Caco-2 (cell line): ENCODE measurements at regions not wholly inside any gene's neighbourhood (a gene's known extent, or its start where the extent isn't known, plus 50 kb on each side); places are given as distances from the start of the nearest gene placed in this dataset.

ENCODE experiments used
- BruUV-seq: library from RNA; stranded (reverse); fragments of 400-500 nt; replicated peaks from 2 replicates; lab custom pipeline; 2021; lab: Mats Ljungman, UMichigan
- CTCF ChIA-PET: fragments of 300-600 bp; sonication (Branson Sonifier 250); formaldehyde crosslinking; loops from one replicate; lab custom pipeline; 2022; ENCODE audit warnings: antibody characterized with exemption; lab: Charles Lee
- POLR2A ChIA-PET: fragments of 300-600 bp; sonication (Branson Sonifier 250); formaldehyde crosslinking; loops from one replicate; lab custom pipeline; 2022; ENCODE audit warnings: antibody characterized with exemption; lab: Charles Lee
- DNase-seq, 2 experiments: peaks; one replicate each; pipeline versions ENCODE4 v3.0.0 to v3.0.0-alpha.2; 2020 to 2022
- H3K27me3 ChIP-seq: replicated peaks from 2 replicates; pipeline ENCODE4 v1.6.0; 2011; ENCODE audit warnings: low read length; ENCODE audit not compliant: control insufficient read depth, insufficient read depth
- H3K36me3 ChIP-seq: 2 replicates; pipeline ENCODE4 v1.5.1; 2011; ENCODE audit warnings: low read length; ENCODE audit not compliant: control insufficient read depth, insufficient read depth
- H3K4me1 ChIP-seq: fragments of 250-450 bp; sonication (Bioruptor Pico); 2 replicates; pipeline ENCODE4 v1.5.1; 2020; ENCODE audit warnings: mild to moderate bottlenecking
- H3K4me3 ChIP-seq: 2 replicates; pipeline ENCODE4 v1.5.1; 2011; ENCODE audit warnings: low read depth, mild to moderate bottlenecking, control low read depth, low read length
- H3K9me3 ChIP-seq: fragments of 250-450 bp; sonication (Bioruptor Pico); 2 replicates; pipeline ENCODE4 v1.5.1; 2020; ENCODE audit warnings: mild to moderate bottlenecking, moderate library complexity
- H3K27ac Mint-ChIP-seq: one replicate; pipeline ENCODE4 v1.8.0; 2022; ENCODE audit warnings: mixed read lengths; ENCODE audit not compliant: unreplicated experiment
- H3K27me3 Mint-ChIP-seq: one replicate; pipeline ENCODE4 v1.8.0; 2022; ENCODE audit warnings: mixed read lengths; ENCODE audit not compliant: insufficient read depth, unreplicated experiment
- H3K36me3 Mint-ChIP-seq: one replicate; pipeline ENCODE4 v1.8.0; 2022; ENCODE audit warnings: mild to moderate bottlenecking, mixed read lengths; ENCODE audit not compliant: insufficient read depth, unreplicated experiment
- H3K4me1 Mint-ChIP-seq: one replicate; pipeline ENCODE4 v1.8.0; 2022; ENCODE audit warnings: low read depth, mixed read lengths; ENCODE audit not compliant: unreplicated experiment
- H3K4me3 Mint-ChIP-seq: one replicate; pipeline ENCODE4 v1.8.0; 2022; ENCODE audit warnings: mild to moderate bottlenecking, moderate library complexity, mixed read lengths; ENCODE audit not compliant: unreplicated experiment
- H3K9me3 Mint-ChIP-seq: one replicate; pipeline ENCODE4 v1.8.0; 2022; ENCODE audit warnings: mixed read lengths; ENCODE audit not compliant: unreplicated experiment
- intact Hi-C: fragments of 100-400 bp; cut with micrococcal nuclease; formaldehyde crosslinking; loops from one replicate; pipeline ENCODE4 v1.10.0; 2022; ENCODE audit not compliant: unreplicated experiment
- TF ChIP-seq, protein P1 (sequence below), 2 experiments: fragments of 200-600 bp in 1 of 2; IDR thresholded peaks; 1 replicate in 1 of 2; 2 replicates in 1 of 2; pipeline versions ENCODE4 v1.5.1 to v1.8.0; 2011 to 2022; ENCODE audit warnings: antibody characterized with exemption in 1 of 2, control low read depth in 1 of 2, inconsistent platforms in 1 of 2, low read depth in 1 of 2, low read length in 1 of 2, mild to moderate bottlenecking in 1 of 2, moderate library complexity in 1 of 2; ENCODE audit not compliant: insufficient read depth in 1 of 2, severe bottlenecking in 1 of 2, unreplicated experiment in 1 of 2

DNA sequence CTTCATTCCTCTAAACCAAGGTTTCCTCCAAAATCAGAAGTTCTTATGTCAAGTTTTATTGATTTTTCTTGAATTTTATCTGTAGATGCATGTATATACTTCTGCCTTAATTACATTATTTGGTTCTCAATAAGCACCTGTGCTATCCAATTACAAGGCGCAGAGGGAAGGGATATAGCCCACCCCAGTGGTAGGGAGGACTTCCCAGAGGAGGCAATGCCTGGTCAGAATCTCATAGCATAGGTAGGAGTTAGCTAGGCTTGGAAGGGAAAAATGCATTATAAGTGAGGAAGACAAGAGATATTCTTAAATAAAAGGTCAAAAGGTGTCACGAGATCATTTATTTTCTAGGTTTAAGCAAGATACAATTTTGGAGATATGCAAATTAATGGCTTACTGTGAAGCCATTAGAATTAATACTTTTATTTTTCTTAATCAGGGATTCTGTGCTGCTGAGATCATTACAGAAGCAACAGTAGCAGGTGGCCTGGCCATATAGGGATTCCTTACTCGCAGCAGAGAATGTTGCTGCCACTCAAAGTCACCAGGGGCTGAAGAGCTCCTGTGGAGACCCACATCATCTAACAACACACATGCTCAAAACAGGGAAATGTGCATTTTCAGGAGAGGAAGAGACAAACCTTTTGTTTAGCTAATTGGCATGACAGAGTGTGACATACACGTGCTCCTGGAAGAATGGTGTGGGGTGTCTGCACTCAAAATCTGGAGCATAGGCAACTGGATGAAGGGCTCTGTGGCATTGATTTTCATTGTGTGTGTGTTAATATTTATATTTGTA, 178.3 kb downstream of the ATG4C start:
- H3K4me3 ChIP-seq: no peak overlapping the region
- no peak for DNase-seq
- Mint-ChIP-seq H3K9me3 (no peaks in the 10 kb centered on the region), H3K27ac (no peak overlapping the region), H3K36me3 (no peaks in the 10 kb centered on the region), H3K27me3 (peaks cover 11% of the 10 kb centered on the region), H3K4me1 (no peaks in the 10 kb centered on the region), H3K4me3 (no peak overlapping the region)
- H3K27me3 ChIP-seq: no peaks in the 10 kb centered on the region
- ChIA-PET CTCF (no interaction called here), POLR2A (no interaction called here)
- H3K36me3 ChIP-seq: no peaks in the 10 kb centered on the region
- no peaks in the 10 kb centered on the region for H3K9me3 ChIP-seq
- intact Hi-C loops: no loop called here
- no peaks in the 10 kb centered on the region for H3K4me1 ChIP-seq
- TF ChIP-seq, protein P1, sequence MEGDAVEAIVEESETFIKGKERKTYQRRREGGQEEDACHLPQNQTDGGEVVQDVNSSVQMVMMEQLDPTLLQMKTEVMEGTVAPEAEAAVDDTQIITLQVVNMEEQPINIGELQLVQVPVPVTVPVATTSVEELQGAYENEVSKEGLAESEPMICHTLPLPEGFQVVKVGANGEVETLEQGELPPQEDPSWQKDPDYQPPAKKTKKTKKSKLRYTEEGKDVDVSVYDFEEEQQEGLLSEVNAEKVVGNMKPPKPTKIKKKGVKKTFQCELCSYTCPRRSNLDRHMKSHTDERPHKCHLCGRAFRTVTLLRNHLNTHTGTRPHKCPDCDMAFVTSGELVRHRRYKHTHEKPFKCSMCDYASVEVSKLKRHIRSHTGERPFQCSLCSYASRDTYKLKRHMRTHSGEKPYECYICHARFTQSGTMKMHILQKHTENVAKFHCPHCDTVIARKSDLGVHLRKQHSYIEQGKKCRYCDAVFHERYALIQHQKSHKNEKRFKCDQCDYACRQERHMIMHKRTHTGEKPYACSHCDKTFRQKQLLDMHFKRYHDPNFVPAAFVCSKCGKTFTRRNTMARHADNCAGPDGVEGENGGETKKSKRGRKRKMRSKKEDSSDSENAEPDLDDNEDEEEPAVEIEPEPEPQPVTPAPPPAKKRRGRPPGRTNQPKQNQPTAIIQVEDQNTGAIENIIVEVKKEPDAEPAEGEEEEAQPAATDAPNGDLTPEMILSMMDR (IDR thresholded peaks at IDR 0.05; ENCODE audit: insufficient read depth in 1 of 2, low read depth in 1 of 2, low read length in 1 of 2, severe bottlenecking in 1 of 2, unreplicated experiment in 1 of 2): no peak
- BruUV-seq: no TSS peak

DNA sequence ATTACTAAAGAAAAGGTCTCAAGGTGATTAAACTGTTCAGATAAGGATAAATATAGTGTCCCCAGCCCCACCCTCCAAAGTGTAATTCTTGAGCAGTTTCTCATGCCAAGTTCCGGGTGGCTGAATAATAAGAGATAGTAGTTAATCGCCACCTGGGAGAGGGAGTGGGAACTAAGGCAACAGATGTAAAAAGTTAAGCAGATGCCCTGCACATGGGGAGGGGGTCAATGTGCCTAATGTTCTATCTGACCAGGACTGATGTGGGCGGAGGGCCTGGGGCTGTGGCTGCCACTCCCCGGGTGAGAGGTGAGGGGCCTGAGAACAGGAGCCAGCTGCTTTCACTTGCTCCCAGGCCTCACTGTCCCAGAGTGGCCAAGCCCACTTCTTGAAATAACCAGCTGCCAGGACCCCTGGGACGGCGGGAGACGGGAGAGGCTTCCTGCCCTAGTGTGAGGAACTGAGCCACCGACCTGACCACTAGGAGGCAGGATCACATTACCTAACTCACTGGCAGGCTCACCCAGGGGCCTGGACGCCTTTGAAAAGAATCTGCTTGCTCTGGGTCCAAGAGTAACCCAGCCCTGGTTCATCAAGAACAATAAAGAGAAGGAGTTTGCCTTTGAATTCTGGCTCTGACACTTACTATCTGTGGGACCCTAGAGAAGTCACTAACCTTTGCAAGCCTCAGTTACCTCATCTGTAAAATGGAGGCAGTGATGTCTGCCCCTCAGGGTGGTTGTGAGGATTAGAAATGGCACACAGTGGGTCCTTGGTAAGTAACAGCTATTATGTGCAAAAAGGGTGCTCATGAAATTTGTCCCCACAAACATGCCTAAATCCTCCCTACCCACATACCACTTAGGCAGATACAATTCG, 179.2 kb downstream of the ATG4C start:
- intact Hi-C loops: no loop called here
- Mint-ChIP-seq H3K9me3 (no peaks in the 10 kb centered on the region), H3K27me3 (peaks cover 11% of the 10 kb centered on the region), H3K36me3 (no peaks in the 10 kb centered on the region), H3K4me3 (no peak overlapping the region), H3K4me1 (no peaks in the 10 kb centered on the region), H3K27ac (no peak overlapping the region)
- H3K36me3 ChIP-seq: no peaks in the 10 kb centered on the region
- ChIA-PET POLR2A (no interaction called here), CTCF (no interaction called here)
- H3K9me3 ChIP-seq: no peaks in the 10 kb centered on the region
- no TSS peak for BruUV-seq
- no peaks in the 10 kb centered on the region for H3K27me3 ChIP-seq
- H3K4me3 ChIP-seq: no peak overlapping the region
- DNase-seq: peak; percentile 16 to 32
- H3K4me1 ChIP-seq: no peaks in the 10 kb centered on the region
- TF ChIP-seq, protein P1 (IDR thresholded peaks at IDR 0.05; ENCODE audit: insufficient read depth in 1 of 2, low read depth in 1 of 2, low read length in 1 of 2, severe bottlenecking in 1 of 2, unreplicated experiment in 1 of 2): peak; percentile 22 to 28

DNA sequence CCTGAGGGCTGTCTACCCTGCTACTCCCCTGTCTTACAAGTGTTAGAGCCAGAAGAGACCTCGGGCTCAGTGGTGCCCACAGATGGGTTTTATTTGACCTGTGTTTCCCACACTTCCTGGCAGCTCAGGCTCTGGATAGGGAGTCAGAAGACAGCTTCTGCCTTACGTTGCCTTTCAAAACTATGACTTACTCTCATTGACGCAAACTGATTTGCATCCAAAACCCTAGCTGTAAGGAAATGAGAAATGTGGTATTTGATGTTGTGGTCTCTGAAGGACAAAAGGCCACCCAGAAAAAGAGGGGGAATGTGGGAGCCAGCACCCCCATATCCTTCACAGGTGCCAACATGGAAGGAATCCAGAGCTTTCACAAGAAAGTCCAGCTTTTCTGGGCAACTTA, 180.2 kb downstream of the ATG4C start:
- no peak for DNase-seq
- H3K9me3 Mint-ChIP-seq: no peaks in the 10 kb centered on the region
- H3K4me1 Mint-ChIP-seq: no peaks in the 10 kb centered on the region
- POLR2A ChIA-PET: no interaction called here
- TF ChIP-seq, protein P1 (IDR thresholded peaks at IDR 0.05; ENCODE audit: insufficient read depth in 1 of 2, low read depth in 1 of 2, low read length in 1 of 2, severe bottlenecking in 1 of 2, unreplicated experiment in 1 of 2): no peak
- intact Hi-C loops: no loop called here
- no peaks in the 10 kb centered on the region for H3K36me3 ChIP-seq
- no TSS peak for BruUV-seq
- no peaks in the 10 kb centered on the region for H3K4me1 ChIP-seq
- no peaks in the 10 kb centered on the region for H3K9me3 ChIP-seq
- no peak overlapping the region for H3K4me3 Mint-ChIP-seq
- CTCF ChIA-PET: no interaction called here
- no peaks in the 10 kb centered on the region for H3K36me3 Mint-ChIP-seq
- H3K27me3 Mint-ChIP-seq: peaks cover 10% of the 10 kb centered on the region
- H3K4me3 ChIP-seq: no peak overlapping the region
- no peak overlapping the region for H3K27ac Mint-ChIP-seq
- no peaks in the 10 kb centered on the region for H3K27me3 ChIP-seq
